ENCODE measurements at regions not wholly inside any gene's neighbourhood (a gene's known extent, or its start where the extent isn't known, plus 50 kb on each side); places are given as distances from the start of the nearest gene placed in this dataset.

- CTCF ChIA-PET = interaction anchor here (0.6 to 1.2 kb wide), 3 partner anchors 10 to 79 kb away, joined by 3 read pairs; no protein-coding TSS in a partner anchor
- Mint-ChIP-seq H3K27ac (no peak overlapping the region), H3K27me3 (no peaks in the 10 kb centered on the region), H3K4me3 (no peak overlapping the region), H3K36me3 (ENCODE audit: low read depth) (no peaks in the 10 kb centered on the region), H3K4me1 (ENCODE audit: low read depth) (peaks cover 10% of the 10 kb centered on the region), H3K9me3 (no peaks in the 10 kb centered on the region)
- POLR2A ChIA-PET = no interaction called here
- no peak for TF ChIP-seq CTCF (IDR thresholded peaks at IDR 0.05)
- DNase-seq = no peak
- intact Hi-C loops (cut with micrococcal nuclease) = no loop called here
- no peak for ATAC-seq
Observed at GRCh38 chr6:45721665-45722064, 294.0 kb downstream of the CLIC5 start.

- ChIA-PET CTCF (interaction anchor here (0.9 to 1.6 kb wide), 2 partner anchors 1034 to 1243 kb away, joined by 3 to 4 read pairs; no protein-coding TSS in a partner anchor), POLR2A (interaction anchor here (1.0 kb wide), 2 partner anchors 9 to 19 kb away, joined by 3 read pairs; no protein-coding TSS in a partner anchor)
- Mint-ChIP-seq H3K4me3 (no peak overlapping the region), H3K36me3 (ENCODE audit: low read depth) (no peaks in the 10 kb centered on the region), H3K4me1 (ENCODE audit: low read depth) (peaks cover 31% of the 10 kb centered on the region), H3K27me3 (no peaks in the 10 kb centered on the region), H3K27ac (no peak overlapping the region), H3K9me3 (no peaks in the 10 kb centered on the region)
- intact Hi-C loops (cut with micrococcal nuclease) = loop anchor here (10.0 kb wide), 1 partner anchor 1064 kb away; no protein-coding TSS in a partner anchor
- no peak for TF ChIP-seq CTCF (IDR thresholded peaks at IDR 0.05)
- DNase-seq = no peak
- ATAC-seq = no peak
Observed at GRCh38 chr6:45718871-45719270, 296.8 kb downstream of the CLIC5 start.

- Mint-ChIP-seq H3K36me3 (ENCODE audit: low read depth) (no peaks in the 10 kb centered on the region), H3K27me3 (no peaks in the 10 kb centered on the region), H3K4me3 (no peak overlapping the region), H3K27ac (no peak overlapping the region), H3K9me3 (no peaks in the 10 kb centered on the region), H3K4me1 (ENCODE audit: low read depth) (peaks cover 35% of the 10 kb centered on the region)
- ATAC-seq (no peak), DNase-seq (no peak)
- no peak for TF ChIP-seq CTCF (IDR thresholded peaks at IDR 0.05)
- ChIA-PET CTCF (no interaction called here), POLR2A (no interaction called here)
- intact Hi-C loops (cut with micrococcal nuclease) = loop anchor here (10.0 kb wide), 1 partner anchor 1063 kb away; no protein-coding TSS in a partner anchor
Observed at GRCh38 chr6:45718131-45718530, 297.5 kb downstream of the CLIC5 start.

GRCh38 chr6:45717715-45718114 is 297.9 kb downstream of the CLIC5 start:
- TF ChIP-seq CTCF (IDR thresholded peaks at IDR 0.05) = no peak
- no peaks in the 10 kb centered on the region for H3K27me3 Mint-ChIP-seq
- no peak for ATAC-seq
- no peaks in the 10 kb centered on the region for H3K9me3 Mint-ChIP-seq
- no peak for DNase-seq
- no peaks in the 10 kb centered on the region for H3K36me3 Mint-ChIP-seq (ENCODE audit: low read depth)
- no peak overlapping the region for H3K27ac Mint-ChIP-seq
- ChIA-PET POLR2A (no interaction called here), CTCF (no interaction called here)
- H3K4me1 Mint-ChIP-seq (ENCODE audit: low read depth) = peaks cover 37% of the 10 kb centered on the region
- intact Hi-C loops (cut with micrococcal nuclease) = loop anchor here (10.0 kb wide), 1 partner anchor 1063 kb away; no protein-coding TSS in a partner anchor
- no peak overlapping the region for H3K4me3 Mint-ChIP-seq

GRCh38 chr6:45717027-45717426 is 298.6 kb downstream of the CLIC5 start:
- intact Hi-C loops (cut with micrococcal nuclease) = loop anchor here (10.0 kb wide), 1 partner anchor 1062 kb away; no protein-coding TSS in a partner anchor
- POLR2A ChIA-PET = no interaction called here
- H3K4me3 Mint-ChIP-seq = no peak overlapping the region
- H3K9me3 Mint-ChIP-seq = no peaks in the 10 kb centered on the region
- H3K4me1 Mint-ChIP-seq (ENCODE audit: low read depth) = peaks cover 43% of the 10 kb centered on the region
- ATAC-seq = no peak
- no peak for TF ChIP-seq CTCF (IDR thresholded peaks at IDR 0.05)
- DNase-seq = no peak
- CTCF ChIA-PET = no interaction called here
- no peak overlapping the region for H3K27ac Mint-ChIP-seq
- H3K27me3 Mint-ChIP-seq = no peaks in the 10 kb centered on the region
- no peaks in the 10 kb centered on the region for H3K36me3 Mint-ChIP-seq (ENCODE audit: low read depth)
